Skin of body (tissue), 1 donor: ENCODE measurements at regions not wholly inside any gene's neighbourhood (a gene's known extent, or its start where the extent isn't known, plus 50 kb on each side); places are given as distances from the start of the nearest gene placed in this dataset.
"Not testable (repeated sequence)": the region's sequence is repeated elsewhere in the genome, so short reads cannot be mapped to it uniquely, and the experiment has no call there.

ENCODE experiments used
- DNase-seq: peaks from one replicate; lab custom pipeline; 2025; lab: John Stamatoyannopoulos, UW

DNA sequence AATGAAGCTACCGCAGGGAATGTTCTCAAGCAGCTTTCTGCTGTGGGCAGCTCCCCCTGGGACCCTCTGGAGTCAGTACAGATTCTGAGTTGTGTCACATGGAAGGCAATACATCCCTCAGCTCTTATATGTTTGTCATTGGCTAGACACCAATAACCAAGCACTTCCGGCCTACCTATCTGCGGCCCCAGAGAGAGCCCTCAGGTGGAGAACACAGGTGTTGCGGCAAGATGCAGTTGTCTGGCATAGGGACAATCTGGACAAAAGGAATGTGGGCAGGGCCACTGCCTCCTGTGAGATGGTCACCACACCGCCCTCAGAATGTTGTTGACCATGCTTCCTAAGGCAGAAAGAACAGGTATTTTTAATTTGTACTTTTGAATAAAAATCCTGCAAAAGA, 118.7 kb downstream of the BRMS1L start:
- no peak for DNase-seq

DNA sequence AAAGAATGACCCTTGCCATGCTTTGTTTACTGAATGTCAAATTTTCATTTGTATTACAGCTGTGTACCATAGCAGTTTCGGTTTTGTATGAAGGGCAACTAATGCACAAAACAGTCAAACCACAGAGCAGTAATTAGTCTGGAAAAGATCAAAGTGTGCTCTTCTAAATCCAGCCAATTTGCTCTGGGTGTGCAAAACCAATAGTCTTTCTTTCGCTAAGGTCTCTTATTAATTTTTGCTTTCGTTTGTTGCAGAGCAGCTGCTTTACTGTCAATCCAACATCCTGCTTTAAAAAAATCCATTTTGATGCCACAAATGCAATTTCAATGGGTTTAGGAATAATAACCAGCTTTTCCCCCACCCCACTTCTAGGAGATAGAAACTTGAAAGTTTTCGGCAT, 114.2 kb downstream of the BRMS1L start:
- peak; percentile 2 for DNase-seq

DNA sequence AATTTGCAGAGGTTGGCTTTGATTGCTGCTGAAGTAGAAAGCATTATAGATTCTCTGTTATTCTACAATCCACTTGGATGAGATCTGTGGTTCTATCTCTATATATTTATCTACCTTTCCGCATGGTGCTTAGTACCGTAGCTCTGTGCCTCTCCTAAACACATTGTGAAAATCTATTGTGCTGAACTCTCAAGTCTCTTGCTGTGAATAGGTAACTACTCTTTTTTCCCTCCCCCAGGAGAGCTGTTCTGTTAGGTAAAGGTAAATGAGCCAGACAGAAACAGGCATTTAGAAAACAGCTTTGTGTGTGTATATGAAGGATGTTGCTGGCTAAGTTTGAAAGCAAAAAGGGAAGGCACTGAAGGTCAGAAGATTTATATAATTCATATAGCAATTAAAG, 112.6 kb downstream of the BRMS1L start:
- DNase-seq, result no peak

DNA sequence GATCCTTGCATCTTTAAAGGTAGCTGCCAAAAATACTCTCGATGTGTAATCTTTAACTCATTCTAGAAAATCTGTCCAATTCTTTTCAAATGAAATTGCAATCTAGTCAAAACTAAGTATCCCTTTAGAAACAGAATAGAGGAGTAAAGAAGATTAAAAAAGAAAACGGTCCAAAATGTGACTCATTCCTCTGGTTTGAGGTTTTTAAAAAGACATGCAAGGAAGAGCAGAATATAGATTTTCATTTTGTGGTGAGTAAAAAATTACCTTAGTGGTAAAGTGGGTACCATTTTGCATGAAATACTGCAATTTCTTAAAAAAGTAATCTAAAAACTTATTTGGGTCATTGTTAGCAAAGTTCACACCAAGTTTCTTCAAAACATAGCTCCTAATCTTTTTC, 108.4 kb downstream of the BRMS1L start:
- DNase-seq, result no peak

DNA sequence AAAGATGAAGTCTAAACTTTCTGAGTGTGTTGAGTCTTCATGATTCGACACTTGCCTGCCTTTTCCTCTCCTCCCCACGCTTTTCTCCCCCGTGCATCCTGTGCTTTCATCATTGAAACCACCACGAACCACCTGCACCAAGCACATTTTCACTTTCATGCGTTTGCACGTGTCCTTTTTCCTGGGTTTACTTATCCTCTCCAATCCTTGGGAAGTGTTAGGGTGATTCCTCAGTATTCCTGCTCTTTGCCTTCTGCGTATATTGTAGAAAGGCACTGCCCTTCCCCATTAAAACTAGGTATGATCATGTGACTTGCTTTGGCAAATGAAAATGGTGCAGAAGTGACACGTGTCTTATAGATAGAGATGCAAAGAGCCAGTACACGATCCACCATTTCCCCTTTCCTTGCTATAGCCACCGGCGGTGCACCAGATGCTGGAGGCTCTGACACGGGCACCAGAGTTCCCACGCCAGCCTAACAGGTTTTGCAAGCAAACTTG, 106.6 kb downstream of the BRMS1L start:
- no peak for DNase-seq

DNA sequence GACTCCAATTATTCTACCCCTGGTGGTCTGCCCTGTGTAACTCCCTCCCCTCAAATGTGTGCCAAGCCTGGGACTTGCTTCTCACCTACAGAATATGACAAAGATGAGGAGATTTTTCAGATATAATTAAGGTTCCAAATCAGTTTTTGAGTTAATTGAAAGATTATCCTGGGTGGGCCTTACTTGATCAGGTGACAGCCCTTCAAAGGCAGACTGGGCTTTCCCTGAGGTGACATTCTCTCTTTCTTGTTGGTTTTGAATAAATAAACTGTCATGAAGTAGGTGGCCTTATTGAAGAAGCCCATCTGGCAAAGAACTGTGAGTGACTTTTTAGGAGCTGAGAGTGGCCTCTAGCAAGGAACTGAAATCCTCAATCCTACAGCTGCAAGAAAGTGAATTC, 106.0 kb downstream of the BRMS1L start:
- no peak for DNase-seq

DNA sequence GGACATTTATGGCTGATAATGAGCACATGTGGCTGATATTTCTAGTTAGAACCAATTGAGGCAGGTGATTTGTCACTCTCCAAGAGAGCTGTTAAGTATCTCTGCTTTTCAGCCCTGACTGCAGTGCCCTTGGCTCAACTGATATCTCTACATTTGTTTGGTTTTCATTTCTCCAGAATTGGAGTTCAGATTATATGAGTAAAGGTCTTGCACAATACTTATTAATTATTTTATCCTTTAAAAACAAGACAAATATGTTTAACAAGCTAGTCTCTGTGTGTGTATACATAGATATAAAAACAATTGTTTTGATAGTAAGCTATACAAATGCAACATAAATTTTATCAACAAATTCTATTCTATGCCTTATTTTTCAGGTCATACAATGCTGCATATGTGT, 105.2 kb downstream of the BRMS1L start:
- no peak for DNase-seq

DNA sequence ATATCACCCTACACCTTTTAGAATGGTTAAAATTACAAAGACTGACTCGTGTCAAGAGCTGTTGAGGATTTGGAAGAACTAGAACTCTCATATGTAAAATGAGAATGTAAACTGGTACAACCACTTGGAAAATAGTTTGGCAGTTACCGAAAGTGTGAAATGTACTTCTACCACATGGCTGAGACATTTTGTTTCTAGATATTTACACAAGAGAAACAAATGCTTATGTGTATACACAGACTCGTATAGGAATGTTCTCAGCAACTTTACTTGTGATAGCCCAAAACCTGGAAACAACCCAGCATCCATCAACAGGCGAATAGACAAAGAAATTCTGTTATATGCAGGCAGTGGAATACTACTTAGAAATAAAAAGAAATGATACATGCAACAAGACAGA, 103.0 kb downstream of the BRMS1L start:
- no peak for DNase-seq

DNA sequence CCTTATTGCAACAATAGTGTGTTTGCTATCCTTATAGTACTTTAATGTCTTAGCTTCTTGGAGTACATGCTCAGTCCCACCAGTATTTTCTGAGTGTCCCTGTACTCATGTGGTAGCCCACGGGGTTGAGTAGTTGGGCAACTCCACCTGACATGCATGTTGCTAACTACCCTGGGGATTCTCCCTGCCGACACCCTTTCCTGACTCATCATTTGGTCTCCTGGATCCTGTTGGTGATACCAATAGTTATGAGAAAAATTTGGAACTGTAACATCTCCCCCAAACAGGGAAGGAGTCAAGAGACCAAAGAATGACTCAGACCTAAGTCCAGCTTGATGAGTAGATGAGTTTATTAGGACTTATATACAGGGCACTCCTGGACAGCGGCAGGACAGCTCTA, 101.6 kb downstream of the BRMS1L start:
- no peak for DNase-seq

DNA sequence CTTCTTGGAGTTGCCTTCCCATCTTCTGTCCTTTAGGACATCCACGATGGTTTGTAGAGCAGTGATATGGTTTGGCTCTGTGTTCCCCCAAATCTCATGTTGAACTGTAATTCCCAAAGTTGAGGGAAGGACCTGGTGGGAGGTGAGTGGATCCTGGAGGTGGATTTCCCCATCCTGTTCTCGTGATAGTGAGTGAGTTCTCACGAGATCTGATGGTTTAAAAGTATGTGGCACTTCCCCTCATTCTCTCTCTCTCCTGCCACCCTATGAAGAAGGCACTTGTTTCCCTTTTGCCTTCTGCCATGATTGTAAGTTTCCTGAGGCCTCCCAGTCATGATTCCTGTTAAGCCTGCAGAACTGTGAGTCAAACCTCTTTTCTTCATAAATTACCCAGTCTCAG, 99.2 kb downstream of the BRMS1L start:
- no peak for DNase-seq

DNA sequence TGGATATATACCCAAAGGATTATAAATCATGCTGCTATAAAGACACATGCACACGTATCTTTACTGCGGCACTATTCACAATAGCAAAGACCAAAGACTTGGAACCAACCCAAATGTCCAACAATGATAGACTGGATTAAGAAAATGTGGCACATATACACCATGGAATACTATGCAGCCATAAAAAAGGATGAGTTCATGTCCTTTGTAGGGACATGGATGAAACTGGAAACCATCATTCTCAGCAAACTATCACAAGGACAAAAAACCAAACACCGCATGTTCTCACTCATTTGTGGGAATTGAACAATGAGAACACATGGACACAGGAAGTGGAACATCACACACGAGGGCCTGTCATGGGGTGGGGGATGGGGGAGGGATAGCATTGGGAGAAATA, 96.5 kb downstream of the BRMS1L start:
- not testable (repeated sequence) for DNase-seq

DNA sequence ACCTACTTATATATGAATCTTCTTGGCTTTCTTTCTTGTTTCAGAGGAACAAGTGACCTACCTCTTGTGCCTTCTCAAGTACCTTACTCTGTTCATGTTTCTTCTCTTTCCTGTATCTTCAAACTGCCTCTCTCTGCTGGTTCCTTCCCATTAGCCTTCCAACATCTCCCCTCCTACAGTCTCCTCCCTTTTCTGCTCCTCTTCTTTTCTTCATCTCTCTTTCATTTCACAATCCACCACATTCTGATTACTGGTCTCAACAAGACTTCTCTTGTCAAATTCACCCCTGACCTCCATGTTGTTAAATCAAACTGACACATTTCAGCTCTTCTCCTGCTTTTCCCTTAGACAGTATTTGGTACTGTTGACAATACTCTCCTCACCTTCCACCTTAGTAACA, 95.6 kb downstream of the BRMS1L start:
- DNase-seq, result no peak
